Peyer's patch (tissue), 4 donors: ENCODE measurements at regions not wholly inside any gene's neighbourhood (a gene's known extent, or its start where the extent isn't known, plus 50 kb on each side); places are given as distances from the start of the nearest gene placed in this dataset.

ENCODE experiments used
- POLR2A ChIP-seq, 2 donors: fragments of 450-650 bp; IDR thresholded peaks; one replicate each; pipeline ENCODE4 v1.5.1; 2017; ENCODE audit warnings: antibody characterized with exemption in 2 of 2, mild to moderate bottlenecking in 2 of 2, moderate library complexity in 2 of 2
- TF ChIP-seq, protein P1 (sequence below), 6 experiments: fragments of 450-650 bp in 4 of 6; fragments of 200-600 bp in 2 of 6; sonication (generic) in 1 of 6; IDR thresholded peaks; one replicate each; pipeline ENCODE4 v1.5.1; 2017 to 2019; ENCODE audit warnings: antibody characterized with exemption in 6 of 6, mild to moderate bottlenecking in 3 of 6, moderate library complexity in 1 of 6

DNA sequence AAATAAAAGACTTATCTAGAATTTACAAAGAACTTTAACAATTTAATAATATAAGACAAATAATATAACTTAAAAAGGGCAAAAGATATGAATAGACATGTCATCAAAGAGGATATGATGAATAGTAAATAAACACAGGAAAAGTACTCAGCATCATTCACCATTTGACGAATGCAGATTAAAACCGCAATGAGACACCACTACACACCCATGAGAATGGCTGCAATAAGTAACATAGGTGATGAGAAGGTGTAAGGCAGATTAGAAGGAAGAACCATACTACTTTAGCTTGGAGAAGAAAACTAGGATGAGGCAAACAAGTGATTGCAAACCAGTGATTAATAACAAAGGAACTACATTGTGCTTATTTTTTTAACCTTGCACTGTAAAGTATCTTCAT, 152.0 kb downstream of the CYRIA start:
- TF ChIP-seq, protein P1, sequence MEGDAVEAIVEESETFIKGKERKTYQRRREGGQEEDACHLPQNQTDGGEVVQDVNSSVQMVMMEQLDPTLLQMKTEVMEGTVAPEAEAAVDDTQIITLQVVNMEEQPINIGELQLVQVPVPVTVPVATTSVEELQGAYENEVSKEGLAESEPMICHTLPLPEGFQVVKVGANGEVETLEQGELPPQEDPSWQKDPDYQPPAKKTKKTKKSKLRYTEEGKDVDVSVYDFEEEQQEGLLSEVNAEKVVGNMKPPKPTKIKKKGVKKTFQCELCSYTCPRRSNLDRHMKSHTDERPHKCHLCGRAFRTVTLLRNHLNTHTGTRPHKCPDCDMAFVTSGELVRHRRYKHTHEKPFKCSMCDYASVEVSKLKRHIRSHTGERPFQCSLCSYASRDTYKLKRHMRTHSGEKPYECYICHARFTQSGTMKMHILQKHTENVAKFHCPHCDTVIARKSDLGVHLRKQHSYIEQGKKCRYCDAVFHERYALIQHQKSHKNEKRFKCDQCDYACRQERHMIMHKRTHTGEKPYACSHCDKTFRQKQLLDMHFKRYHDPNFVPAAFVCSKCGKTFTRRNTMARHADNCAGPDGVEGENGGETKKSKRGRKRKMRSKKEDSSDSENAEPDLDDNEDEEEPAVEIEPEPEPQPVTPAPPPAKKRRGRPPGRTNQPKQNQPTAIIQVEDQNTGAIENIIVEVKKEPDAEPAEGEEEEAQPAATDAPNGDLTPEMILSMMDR (IDR thresholded peaks at IDR 0.05): no peak
- TF ChIP-seq POLR2A (IDR thresholded peaks at IDR 0.05): no peak
